ENCODE measurements at regions not wholly inside any gene's neighbourhood (a gene's known extent, or its start where the extent isn't known, plus 50 kb on each side); places are given as distances from the start of the nearest gene placed in this dataset.

GRCh38 chr11:70716216-70716615, 317.9 kb downstream of the CTTN start:
- TF ChIP-seq, protein P1, sequence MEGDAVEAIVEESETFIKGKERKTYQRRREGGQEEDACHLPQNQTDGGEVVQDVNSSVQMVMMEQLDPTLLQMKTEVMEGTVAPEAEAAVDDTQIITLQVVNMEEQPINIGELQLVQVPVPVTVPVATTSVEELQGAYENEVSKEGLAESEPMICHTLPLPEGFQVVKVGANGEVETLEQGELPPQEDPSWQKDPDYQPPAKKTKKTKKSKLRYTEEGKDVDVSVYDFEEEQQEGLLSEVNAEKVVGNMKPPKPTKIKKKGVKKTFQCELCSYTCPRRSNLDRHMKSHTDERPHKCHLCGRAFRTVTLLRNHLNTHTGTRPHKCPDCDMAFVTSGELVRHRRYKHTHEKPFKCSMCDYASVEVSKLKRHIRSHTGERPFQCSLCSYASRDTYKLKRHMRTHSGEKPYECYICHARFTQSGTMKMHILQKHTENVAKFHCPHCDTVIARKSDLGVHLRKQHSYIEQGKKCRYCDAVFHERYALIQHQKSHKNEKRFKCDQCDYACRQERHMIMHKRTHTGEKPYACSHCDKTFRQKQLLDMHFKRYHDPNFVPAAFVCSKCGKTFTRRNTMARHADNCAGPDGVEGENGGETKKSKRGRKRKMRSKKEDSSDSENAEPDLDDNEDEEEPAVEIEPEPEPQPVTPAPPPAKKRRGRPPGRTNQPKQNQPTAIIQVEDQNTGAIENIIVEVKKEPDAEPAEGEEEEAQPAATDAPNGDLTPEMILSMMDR (IDR thresholded peaks at IDR 0.05): no peak
- TF ChIP-seq POLR2A (IDR thresholded peaks at IDR 0.05): no peak

Measured in ovary (tissue), 3 donors.